Endometrium (tissue), 2 donors: ENCODE measurements at regions not wholly inside any gene's neighbourhood (a gene's known extent, or its start where the extent isn't known, plus 50 kb on each side); places are given as distances from the start of the nearest gene placed in this dataset.

ENCODE experiments used
- FAIRE-seq: peaks from 2 replicates; lab custom pipeline; 2012; peaks lifted over from hg19 to GRCh38; lab: Jason Lieb, UNC
- donor health status: control.
- donor health status: control.

DNA sequence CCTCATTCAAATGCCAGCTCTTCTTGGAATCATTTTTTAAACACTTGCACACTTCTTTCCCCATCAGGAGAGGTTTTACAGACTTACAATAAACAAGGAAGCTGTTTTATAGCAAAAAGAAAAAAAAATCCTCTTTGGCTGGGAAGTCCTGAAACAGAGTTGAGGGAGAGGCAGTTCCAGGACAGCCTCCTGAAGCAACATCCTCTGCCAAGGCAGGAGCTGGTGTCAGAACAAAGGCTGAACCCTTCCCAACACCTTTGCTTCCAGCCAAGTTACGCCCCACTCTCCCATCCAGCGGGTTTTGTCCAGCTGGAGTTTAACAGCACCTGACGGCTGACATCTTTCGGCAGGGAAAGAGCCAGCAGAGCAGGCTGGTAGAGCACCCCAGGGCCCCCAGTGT, 287.8 kb downstream of the RRAGC start:
- FAIRE-seq: no peak

DNA sequence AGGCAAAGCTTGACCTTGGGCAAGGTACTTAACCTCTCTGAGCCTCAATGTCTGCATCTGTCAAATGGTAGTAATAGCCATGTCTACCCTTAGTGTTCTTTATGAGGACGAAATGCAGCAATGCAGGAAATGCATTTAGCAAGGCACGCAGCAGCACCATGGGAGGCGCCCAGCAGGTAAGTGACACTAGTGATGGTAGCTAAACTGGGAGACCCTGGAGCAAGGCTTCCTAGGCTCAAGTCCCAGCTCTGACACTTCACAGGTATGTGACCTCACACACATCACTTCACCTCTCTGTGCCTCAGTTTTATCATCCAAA, 289.0 kb downstream of the RRAGC start:
- FAIRE-seq: no peak

DNA sequence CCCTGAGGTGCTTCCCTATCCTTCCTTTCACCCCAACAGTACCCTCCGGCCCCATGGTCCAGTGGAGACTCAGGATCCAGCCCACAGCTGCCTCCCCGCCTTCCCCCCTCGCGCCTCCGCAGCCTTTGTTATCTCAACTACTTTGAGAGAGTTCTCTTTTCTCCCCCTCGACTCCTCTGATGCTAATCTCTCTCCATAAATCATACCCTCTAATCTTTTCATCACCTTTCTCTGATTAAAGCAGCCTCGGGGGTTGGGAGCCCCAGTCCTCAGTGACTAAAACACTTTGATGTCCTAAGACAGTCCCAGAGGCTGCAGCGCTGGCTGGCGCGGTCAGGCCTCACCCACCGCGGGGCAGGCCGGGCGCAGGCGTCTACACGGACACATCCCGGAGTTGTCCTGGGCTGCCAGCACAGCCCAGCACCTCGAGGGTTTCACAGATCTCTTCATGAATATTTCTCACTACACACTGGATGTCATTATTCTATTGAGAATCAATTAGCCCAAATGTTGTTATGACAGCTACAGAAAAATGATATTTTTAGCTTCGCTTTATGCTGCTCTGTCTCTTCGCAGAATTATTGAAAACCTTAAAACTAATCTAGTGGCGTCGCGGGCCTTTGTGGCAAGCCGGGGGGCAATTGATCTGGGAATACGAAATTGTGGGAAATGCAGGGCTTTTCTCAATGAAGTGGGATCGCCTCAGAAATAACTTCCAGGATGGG, 289.5 kb downstream of the RRAGC start:
- FAIRE-seq: no peak

DNA sequence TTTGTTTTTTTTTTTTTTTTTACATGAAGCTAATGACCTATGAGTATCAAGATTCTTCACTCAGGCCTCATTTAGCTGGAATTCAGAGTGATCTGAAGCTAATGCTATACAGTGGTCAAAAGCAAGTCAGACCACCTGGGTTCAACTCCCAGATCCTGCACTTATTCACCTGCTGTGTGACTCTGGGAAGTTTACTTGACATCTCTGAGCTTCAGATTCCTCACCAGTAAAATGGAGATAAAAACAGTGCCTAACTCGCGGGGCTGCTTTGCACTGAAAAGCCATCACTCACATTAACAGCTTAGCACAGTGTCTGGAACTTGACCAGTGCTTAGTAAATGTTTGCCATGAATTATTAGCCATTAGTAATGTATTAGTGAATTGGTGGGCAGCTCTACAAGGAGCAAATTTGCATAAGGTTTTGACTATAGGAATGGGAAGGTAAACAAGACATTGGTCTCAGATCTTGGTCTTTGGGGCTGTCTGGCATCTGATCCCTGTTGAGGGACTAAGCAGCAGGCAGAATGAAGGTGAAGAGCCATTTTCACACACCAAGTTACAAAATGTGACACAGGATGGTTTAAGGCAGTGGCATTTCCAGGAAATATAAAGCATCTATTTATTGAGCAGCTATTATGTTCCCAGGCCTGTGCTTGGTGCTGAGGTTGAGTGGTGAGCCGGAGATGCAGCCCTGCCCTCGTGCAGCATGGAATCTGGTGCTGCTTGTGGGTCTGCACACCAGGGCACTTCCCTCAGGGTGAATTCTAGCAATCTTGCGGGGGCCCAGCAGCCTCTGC, 291.3 kb downstream of the RRAGC start:
- no peak for FAIRE-seq

DNA sequence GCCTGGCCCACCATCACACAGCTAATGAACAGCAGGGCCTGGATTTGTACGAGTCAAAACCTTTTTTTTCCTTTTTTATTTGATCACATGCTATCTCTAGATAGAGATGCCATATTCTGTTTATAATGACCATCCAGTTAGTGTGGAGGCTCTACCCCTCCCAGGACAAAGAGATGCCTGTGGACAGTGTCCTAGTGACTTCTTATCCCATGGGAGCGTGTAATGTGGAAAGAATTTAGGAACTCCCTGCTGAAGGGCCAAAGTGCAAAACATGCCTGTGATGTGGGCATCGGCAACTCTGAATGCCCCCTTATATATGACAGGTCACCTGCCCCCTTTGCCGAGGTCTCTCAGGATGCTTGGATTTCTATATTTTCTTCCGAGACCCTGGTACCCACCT, 292.2 kb downstream of the RRAGC start:
- FAIRE-seq: no peak

DNA sequence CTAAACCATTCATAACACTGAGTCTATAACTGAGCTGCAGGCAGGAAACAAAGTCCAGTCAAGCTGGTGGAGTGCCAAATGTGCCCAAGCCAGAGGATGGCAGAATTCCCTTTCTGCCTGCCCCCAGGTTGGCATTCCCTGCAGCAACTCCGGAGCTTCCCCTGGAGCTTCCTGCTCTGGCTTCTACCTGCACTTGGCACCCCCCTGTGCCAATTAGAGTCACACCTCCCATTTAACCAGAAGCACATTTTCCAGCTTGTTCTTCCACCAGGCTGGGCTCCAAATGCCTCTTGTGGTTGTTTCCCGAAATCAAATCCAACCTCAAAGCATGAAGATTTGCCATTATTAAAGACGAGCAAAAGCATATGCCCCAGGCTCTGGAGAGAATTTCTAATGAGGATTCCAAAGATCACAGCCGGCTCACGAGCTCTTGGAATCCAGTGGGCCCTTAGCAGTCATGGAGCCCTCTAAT, 294.5 kb downstream of the RRAGC start:
- no peak for FAIRE-seq

DNA sequence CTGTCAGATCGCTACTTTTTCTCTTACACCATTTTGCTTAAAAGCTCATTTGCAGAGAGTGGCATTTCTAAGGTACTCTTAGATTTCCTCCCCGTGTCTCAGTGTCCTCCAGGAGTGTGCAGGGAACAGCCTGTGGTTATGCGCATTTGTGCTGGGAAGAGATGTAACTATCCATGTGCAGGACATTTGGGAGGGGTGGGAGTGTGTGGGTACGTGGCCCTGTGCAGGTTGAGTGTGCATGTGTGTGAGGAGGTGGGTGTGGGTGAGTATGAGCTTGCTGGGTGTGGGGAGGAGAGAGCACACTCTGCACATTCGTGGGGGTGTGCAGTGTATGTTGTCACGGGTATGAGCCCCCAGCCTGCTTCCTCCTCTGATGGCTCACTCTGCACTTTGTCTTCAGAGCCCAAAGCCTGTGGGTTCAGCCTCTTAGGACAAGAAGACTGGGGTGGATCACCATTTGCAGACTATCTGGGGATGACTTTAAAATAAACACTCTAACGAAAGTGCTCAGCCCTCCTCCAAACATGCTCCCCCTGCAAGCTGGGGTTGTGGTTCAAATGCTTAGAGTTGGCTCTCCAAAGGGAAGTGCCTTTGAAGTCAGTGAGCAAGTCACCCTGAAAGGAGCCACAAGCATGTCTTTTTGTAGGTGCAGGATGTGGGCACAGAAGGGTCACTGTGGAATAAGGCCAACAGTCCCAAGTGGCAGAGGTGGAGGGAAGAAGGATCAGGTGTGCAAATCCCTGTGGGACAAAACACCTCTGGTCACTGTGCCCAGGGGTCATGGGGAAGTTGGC, 295.4 kb downstream of the RRAGC start:
- FAIRE-seq: no peak

DNA sequence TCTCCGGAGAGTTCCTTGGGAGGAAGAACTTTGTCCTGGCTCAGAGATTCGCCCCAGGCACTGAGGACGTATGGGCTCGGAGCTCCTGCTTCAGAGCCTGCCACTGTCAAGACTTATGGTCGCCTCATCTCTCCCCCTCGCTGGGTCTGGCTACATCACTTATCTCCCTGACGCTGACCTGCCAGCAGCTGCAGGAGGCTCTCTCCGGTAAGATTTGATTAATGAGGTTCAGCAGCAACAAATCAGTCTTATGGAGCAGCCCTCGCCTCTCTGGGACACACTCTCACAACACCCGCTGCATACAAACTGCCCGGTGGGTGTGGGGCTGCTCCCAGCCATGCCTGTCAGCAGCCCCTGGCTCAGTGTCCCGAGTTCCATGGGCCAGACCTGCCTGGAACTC, 297.8 kb downstream of the RRAGC start:
- FAIRE-seq: no peak

DNA sequence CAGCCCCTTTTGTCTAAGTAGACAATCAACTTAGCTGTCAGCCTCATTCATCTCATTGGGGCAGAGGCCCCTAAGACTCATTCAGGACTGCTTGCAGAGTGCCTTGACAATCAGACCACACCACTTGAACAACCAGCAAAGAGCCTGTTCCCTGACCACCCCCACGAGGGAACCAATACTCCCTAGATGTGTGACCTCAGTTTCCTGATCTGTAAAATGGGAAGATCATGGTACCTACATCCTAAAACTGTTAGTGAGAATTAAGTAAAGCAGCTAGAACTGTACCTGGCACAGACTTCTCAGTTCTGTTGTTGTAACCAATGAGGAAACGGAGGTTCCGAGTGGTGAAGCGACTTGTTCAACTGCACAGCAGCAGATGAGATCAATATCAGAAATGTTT, 298.5 kb downstream of the RRAGC start:
- FAIRE-seq: no peak

DNA sequence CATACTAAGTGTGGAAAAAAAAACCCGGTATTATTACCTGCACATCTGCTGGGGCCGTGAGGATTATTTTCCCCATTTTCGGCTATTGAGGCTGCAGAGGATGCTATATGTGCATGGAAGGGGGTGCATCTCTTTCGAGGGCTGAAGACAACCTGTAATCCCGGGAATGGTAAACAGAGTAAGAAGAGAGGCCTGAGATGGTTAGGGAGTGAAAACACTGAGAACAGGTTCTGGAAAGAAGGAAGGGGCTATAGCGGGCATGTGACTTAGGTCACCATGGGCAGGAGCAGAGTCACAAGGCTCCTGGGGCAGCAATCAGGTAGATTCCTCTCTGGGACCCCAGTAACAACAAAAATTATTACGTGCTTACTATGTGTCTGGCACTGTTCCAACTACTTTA, 299.1 kb downstream of the RRAGC start:
- no peak for FAIRE-seq

DNA sequence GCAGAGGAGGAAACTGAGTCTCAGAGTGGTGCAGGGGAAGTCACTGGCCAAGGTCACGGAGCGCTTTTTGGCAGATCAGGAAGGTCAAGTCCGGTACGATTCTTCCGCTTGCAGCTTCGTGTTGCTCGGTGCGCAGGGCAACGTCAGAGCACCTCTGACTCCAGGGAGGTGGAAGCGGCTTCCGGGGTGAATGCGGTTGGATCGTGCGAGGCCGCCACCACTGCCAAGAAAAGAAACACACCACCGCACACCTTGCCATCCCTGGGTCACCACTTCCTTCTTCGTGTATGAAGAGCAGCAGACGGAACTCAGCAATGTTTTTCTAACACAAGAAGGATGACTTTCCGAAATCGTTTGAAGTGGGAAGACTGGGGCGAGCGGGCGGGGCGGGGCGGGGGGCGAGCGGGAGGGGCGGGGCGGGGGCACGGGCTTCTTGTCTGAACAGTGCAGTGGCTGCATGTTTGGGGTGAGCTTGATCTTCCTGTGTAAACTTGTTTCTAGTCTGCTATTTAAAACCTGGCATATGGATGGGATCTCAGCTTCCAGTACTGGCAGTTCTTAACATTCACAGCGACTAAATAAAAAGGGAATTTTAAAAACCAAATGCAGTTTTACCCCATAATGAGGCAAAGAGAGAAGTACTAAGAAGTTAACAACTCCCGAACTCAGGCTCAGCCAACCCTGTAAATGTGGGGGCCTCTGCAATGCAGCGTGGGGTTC, 300.0 kb downstream of the RRAGC start:
- FAIRE-seq: no peak

DNA sequence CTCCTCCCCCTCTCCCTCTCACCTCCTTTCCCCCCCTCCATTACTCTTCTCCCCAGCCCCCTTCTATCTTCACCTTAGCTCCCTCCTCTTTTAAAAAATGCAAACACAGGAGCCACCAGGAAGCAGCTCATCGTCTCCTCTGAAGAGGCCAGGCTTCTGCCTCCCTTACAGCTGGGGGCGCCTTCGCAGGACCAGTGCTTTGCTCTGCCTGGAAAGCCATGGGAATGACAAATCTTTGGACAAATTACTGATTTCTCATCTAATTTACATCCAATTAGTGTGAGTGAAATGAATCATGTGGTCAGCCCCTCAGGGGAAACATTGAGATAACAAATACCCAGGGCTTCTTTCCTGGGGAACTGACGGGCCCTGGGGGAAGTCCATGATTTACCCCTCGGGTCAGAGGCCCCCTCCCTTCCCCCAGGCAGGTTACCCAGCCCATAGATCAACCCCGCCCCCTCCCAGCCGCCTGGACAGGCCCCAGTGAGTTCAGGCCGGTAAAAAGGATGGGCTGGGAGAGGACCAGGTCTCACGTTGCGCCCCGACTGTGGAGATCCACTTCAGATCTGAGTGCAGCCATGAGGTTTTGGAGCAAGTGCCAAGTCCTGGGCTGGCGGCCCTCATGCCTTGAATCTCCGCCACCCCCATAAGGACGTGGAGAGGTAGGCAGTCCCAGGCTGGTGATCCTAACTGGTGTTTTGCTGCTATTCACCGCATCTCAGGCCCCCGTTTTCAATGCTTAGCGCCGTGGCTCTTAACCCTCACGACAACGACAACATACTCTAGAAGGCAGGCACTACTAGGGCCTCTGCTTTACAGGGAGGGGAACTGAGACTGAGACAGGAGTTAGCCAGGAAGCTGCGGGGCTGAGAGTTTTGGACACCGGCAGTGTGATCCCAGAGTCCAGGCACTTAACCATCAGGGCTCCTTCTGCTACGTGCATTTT, 300.8 kb downstream of the RRAGC start:
- FAIRE-seq: no peak

DNA sequence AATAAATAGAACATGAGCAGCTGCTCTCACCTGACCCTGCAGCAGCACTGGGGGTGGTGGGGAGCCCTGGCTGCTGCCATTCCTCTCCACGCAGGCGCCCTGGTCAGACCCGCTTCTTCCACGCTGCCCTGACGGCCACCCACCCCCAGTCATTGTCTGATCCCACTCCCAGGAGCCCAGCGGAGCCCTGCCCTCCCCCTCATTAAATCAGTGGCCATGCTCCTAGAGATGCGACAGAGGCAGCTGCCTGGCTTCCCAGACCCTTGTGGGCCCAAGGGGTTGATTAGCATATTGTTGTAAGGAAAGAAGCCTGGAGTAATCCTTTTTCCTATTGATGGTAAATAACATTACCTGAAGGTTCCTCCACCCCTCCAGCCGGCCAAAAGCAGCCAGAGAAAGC, 301.5 kb downstream of the RRAGC start:
- FAIRE-seq: no peak

DNA sequence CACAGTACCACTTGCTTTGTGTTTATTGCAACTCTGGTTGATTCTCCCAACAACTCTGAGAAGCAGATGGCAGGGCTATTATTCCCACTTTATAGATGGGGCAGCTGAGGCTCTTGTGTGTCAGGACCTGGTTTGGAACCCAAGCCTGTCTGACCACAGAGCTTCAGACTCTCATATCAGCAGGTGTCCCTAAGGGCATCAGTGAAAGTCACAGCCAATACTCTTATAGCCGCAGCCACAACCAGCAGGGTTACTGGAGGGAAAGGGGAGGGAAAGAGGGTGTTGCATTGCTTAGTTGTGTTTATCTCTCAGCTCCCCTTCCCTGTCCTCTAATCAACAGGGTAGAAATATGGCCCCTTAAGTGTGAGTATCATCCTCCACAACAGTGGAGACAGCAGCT, 304.0 kb downstream of the RRAGC start:
- no peak for FAIRE-seq

DNA sequence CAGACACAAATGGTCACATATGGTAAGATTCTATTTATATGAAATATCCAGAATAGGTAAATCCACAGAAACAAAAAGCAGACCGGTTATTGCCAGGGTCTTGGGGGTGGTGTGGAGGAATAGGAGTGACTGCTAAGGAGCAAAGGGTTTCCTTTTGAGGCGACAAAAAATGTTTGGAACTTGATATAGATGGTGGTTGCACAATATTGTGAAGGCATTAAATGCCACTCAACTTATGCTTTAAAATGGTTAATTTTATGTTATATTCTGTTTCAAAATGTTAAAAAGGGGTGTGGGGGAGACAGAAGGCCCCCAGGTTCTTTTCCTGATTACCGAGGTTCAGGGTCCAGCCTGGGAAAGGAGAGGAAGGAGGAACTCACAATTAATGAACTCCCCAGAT, 304.4 kb downstream of the RRAGC start:
- FAIRE-seq: no peak

DNA sequence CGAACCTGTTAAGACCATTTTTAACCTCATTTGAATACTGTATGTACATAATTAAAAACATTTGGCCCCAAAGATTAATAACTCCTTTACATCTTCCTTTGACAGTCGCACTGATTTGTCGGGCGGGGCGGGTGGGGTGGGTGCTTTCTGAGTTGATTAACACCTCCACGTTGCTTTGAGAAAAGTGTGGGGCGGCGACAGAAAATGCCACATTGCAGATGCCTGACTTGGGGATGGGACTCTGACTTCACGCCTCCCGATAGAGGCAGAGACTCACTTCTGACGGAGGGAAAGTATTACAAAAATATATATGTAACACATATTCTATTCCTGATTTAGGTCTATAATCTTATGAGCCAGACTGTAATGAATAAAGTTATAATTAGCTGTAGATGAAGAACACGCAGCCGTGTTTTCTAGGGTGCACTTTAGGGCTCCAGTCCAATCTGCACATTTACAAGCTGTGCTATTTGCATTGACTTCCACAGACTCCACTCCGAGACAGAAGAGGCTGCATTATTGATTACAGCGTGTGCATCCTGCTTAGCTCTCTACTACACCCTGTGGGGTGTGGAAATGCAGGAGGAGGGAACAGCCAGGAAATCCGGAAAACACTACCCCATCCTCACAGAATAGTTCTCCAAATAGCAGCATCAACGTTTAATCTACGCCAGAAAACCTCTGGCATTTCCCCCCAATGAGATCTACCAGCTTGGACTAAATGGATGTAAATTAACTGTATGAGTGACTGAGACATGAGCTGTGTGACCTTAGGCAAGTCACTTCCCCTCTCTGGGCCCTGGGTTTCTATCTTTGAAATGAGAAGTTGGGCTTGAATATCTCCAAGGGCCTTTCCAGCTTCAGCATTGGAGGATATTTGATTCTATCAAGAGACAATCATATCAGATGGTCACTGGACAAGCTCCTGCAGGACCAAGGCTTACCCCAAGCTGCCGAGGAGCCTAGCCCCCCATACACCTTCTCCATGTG, 308.0 kb downstream of the RRAGC start:
- no peak for FAIRE-seq

DNA sequence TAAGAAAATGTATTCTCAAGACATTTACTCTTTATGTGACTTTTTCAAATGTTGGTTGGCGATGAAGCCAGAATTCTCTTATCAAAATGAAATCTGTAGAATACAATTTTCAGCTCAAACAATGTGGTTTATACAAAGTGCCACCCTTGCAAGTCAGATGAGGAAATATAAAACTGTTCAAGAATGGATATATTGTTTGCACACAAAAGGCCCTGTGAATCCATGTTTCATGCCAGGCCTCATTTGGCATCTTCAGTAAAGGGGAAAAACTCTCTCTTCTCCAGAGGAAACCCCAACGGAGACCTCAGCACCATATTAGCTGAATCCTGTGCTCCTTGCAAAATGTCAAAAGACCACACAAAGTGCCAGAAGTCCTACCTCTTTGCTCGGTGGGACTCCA, 310.4 kb downstream of the RRAGC start:
- FAIRE-seq: no peak

DNA sequence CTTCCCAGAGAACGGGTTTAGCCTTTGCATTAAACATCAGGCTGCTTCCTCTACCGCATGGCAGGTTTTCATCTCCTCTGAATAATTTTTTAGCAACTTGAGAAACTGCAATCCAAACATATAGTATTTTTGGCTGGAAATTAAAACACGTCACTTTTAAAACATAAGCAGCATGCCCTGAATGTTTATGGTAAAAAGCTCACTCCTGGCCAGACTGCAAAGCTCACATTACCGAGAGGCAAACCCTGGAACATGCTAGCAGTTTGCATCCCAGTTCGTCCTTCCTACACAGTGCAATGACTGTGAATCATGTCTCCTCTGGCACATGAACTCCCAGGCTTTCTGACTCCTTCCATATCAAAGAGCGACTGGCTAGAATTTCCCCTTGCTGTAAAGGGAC, 312.3 kb downstream of the RRAGC start:
- no peak for FAIRE-seq

DNA sequence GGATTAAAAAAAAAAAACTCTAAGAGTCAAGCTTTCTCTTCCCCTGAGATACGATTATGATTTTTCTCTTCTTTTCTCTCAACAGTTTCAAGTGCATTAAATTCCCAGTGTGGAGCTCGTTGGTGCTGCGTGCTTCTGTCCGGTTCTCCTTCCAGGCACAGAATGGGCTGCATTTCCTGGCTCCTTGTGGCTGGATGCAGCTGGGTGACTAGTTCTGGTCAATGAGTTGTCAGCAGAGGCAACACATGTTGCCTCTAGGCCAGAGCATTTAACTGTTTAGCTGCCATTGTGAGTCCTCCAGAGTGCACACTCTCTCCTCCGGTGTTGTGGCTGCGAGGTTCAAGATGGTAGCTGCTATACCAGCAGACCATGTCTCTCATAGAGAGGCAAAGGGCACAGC, 312.9 kb downstream of the RRAGC start:
- FAIRE-seq: no peak

DNA sequence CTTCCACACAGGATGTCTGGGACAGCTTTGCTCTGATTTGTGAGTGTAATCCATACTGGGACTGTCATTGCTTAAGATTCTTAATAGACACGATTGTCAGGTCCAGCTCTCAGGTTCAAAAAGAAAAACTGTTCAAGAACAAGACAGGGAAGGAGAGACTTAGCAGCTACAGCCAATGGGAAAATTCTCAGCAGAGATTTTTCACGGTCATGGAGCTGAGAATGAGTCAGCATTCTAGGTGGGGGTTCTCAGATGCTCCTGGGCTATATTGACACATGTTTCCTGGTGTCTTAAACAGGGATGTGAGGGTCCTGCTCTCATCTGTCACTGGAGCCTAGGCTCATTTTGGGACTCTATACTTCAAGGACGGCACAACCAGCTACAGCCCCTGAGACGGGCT, 318.3 kb downstream of the RRAGC start:
- FAIRE-seq: no peak
